HG02623 (cell line): ENCODE measurements at regions not wholly inside any gene's neighbourhood (a gene's known extent, or its start where the extent isn't known, plus 50 kb on each side); places are given as distances from the start of the nearest gene placed in this dataset.

Experiments
- ATAC-seq: cut with Tn5 transposase; IDR thresholded peaks from one replicate; pipeline ENCODE4 v1.9.1; 2021; ENCODE audit warnings: moderate library complexity; ENCODE audit not compliant: unreplicated experiment

DNA sequence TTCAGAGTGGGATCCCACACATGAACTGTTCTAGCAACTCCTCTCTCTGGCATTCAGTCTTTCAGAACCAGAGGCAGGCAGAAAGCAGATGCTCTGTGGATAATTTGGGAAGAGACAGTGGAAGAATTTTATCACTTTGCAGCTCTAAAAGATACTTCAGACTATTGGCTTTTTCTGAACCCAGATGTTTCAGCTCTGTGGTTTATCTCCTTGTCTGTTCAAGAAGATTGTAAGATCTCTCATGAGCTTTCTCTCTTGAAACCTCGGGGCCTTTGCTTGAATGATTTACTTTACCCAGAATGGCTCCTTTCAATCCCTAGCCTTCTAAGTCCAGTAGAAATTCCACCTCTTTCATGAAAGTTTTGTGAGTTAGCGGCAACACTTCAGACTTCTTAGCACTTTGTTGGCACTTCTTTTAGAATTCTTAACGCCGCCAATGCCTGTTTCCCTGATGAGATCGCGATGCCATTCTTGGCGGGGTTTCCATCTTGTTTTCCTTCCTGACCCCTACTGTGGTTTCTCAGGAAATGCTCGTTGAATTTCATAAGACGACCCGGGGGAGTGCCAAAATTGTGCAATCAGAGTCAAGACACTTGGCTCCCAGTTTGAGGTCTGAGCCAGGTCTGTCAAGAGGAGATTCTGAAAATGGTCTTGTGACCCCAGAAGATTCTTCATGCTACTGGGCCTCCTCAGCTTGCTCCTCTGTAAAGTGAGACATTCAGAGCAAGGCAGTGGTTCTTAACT is 107.0 kb upstream of the PRICKLE1 start:
- ATAC-seq = no peak

DNA sequence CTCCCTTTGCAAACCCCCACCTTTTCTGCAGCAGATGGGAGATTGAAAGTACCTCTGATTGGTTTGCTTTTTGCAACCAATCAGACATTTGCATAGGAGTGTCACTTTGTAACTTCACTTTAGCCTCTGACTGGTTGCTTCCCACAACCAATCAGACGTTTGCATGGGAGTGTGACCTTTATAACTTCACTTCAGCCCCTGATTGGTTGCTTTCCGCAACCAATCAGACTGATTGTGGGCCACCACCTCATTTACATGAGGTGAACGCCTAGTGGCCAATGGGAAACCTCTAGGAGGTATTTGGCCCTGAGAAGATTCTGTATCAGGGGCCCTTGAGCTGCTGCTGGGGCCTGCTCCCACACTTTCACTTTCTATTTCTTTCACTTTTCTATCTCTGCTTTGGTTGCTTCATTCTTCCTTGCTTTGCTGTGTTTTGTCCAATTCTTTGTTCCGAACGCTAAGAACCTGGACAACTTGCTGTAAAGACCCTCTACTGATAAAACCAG is 106.0 kb upstream of the PRICKLE1 start:
- ATAC-seq = no peak

DNA sequence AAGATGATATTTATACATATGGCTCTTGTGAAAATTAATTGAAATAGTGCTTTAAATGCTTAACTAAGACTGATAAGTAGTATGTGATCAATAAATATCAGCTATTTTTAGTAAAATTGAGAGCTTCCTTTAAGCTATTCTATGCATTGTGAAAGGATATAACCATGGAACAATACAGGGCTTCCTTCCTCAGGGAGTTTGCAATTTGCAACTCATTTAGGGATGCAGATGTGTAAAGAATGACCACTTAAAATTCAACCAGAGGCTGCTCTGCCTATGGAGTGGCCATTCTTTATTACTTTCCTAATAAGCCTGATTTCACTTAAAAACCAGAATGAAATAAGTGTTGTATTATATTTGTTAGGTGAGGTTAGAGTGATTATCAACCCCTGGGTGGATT is 103.2 kb upstream of the PRICKLE1 start:
- ATAC-seq = no peak

DNA sequence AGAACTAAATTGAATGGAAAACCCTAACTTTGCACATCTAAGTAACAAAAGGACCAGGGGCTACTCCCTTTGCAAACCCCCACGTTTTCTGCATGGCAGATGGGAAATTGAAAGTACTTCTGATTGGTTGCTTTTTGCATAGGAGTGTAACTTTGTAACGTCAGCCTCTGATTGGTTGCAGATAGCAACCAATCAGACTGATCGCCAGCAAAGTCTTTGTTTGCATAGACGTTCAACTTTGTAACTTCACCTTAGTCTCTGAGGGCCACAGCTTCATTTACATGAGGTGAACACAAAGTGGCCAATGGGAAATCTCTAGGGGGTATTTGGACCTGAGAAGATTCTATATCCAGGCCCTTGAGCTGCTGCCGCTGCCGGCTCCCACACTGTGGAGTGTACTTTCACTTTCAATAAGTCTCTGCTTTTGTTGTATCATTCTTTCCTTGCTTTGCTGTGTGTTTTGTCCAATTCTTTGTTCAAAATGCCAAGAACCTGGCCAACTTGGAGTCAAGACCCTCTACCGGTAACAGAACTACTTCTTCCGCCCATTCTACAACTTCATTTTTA is 102.5 kb upstream of the PRICKLE1 start:
- ATAC-seq = no peak

DNA sequence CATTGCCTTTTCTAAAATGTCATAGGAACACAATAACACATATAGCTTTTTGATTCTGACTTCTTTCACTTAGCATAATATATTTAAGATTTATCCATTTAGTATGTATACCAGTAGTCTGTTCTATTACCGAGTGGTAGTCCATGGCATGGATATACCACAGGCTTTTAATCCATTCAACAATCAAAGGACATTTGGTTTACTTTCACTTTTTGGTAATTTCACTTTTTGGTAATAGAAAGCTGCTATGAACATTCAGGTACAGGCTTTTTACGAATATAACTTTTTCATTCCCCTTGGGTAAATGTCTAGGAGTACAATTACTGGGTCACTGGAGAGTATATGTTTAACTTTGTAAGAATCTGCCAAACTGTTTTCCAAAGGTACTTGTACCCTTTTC is 100.7 kb upstream of the PRICKLE1 start:
- ATAC-seq = no peak

DNA sequence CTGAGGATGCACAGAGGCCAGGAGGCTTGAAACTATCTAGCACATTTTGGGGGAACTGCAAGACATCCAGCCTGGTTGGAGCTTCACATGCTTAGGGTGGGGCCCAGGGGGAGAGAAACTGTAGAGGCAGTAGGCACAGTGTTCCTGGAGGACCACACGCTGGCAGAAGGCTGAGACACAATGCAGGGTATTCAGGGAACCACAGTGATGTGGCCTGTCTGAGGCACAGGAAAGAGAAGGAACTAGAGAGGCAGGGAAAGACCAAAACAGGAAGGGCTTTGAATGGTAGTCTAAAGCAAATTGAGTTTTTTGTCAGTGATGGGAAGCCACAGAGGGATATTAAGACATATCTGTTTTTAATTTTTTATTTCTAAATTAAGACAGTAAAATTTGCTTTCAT is 100.2 kb upstream of the PRICKLE1 start:
- no peak for ATAC-seq

DNA sequence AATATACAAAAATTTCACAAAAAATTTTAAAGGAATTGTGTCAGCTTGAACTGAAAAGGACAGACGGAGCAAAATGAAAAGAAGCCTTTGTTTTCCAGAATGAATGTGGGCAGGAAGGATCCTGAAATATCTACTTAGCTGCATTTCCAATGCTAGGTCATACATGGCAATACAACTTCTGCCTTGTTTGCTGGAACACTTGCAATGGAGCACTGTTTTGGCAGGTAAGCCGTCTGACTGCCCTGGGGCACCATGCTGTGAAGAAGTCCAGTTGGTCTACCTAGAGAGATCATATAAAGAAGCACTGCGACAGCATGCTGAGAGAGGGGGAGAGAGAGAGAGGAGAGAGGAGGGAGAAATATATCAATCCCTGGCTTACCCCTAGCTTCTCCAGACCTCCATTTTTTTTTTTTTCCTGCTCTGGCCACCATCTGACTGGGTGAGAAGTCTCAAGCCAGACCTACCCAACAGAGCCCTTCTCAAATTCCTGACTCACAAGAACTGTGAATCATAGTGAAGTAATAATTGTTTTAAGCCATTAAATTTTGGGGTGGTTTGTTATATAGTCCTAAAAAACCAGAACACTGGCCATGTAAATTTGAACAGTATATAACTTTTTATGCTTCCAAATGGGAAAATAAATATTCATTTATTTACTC is 97.1 kb upstream of the PRICKLE1 start:
- no peak for ATAC-seq

DNA sequence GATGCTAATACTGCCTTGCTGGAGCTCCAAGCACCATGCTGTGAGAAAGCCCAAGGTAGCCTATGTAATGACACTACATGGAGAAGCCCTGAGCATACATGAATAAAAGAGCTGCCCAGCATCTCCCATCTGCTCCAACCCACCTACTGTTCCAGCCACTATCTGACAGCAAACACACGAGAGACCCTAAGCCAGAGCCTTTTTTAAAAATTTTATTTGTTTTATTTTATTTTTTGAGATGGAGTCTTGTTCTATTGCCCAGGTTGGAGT is 95.2 kb upstream of the PRICKLE1 start:
- no peak for ATAC-seq

DNA sequence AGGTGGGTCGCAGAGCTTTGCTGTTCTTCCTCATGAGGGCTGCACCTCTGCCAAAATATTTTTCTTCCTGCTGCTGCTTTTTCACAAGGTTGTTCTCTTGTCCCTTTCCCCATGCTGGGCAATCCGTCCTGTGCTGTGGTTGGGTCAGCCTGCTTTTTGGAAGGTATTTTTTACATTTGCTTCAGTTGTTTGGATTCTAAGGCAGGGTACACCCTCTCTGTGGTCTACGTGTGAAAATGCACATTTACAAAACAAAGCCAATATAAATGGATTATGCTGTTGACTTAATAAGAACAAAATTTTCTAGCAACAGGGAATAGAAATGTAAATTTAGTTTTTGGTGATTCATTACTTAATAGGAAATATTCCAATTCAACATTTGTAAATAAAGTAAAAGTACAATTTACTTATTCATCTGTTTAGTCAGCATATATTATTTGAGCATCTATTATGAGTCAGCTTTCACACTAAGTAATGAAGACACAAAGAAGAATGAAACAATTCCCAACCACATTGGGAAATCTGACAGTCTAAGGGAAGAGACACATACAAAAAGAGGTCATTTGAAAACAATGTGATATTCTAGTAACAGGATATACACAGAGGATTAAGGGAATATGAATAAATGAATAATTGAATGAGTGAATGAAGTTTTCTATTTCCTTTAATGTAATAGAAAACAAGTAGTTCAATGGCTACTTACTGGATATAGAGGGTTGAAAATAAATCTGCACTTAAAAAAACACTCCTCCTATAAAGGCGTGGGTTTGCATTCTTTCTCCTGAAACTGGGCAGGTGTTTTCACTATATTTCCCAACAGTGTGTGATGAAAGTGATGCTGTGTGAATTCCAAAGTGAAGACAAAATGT is 94.6 kb upstream of the PRICKLE1 start:
- no peak for ATAC-seq

DNA sequence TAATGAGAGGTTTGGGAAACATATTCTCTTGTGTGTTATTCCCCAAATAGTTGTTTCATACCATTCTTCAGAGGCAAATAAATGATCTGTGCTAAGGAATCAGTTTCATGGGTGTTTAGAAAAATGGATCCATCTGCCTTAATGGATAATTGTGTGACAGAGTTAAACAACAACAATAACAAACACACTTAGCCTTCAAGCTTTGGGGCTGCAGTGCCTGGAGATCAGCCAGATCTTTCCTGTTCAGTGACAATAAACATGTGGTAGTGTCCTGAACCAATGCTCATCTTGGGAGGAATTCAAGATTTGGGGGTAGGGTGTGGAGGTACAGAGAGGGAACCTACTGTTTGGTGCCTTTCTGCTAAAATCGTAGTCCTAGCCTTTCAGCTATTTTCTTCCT is 93.7 kb upstream of the PRICKLE1 start:
- ATAC-seq = no peak

DNA sequence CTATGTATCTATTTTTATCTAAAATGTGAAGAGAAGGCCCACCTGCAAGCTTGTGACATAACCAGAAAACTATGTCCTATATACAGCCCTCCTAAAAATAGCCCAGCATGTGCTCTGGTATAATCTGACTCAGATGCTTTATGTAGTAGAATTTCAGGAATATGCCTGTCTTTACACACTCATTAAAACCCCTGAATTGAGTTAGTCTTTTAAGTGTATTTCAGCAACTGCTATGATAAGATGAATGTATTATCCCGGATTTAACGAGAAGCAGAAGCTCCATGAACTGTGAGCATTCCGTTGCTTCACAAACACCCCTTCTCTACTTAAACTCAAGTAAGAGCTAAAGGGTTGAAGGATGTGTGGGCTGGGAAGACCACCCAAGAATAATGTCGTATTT is 89.9 kb upstream of the PRICKLE1 start:
- ATAC-seq = no peak

DNA sequence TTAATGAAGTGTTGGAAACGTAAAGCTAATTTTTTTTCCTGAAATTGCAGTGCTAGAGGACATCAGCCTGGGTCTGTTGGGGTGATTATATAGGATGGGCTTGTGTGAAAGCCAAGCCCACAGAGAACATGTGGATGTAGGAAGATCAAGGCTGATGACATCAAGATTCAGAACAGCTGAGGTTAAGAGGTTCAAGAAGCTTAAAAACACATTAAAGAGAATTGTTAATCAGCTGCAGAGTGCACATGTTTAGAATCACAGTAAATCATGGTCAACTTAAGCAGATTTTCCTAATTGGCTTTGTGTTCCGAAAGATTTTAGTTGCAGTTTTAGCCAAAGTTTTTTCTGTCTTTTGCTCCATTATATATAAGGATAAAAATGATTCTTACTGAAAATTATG is 87.9 kb upstream of the PRICKLE1 start:
- no peak for ATAC-seq

DNA sequence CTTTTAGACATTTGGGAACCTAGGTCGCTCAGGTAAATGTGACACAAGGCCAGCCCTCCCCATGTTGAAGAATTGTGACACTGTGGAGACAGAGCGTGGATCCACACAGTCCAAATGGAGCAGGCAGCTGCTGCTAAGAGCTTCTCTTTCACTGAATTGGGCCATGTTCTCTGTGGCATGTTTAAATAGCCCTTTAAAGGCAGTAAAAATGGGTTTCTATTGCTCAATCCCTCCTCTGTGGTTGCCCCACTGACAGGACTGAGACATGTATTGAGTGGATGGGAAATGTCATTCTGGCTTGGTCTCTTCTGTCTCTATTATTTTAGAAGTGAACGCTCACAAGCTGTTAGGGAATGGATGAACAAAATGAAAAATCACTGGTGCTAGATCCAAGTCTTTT is 84.0 kb upstream of the PRICKLE1 start:
- no peak for ATAC-seq

DNA sequence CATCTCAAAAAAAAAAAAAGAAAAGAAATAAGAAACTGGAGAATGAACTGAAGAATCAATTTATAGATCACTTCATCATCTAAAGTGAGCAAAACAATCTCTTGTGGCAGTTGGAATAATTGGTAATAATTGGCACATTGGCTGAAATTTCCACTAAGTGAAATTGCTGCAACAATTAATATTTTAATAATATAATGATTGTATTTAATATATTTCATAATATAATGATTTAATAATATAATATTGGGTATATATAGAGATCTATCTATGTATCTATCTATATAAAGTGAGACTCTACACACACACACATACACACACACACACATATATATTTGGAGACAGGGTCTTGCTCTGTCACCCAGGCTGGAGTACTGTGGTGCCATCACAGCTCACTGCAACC is 81.2 kb upstream of the PRICKLE1 start:
- ATAC-seq = no peak

DNA sequence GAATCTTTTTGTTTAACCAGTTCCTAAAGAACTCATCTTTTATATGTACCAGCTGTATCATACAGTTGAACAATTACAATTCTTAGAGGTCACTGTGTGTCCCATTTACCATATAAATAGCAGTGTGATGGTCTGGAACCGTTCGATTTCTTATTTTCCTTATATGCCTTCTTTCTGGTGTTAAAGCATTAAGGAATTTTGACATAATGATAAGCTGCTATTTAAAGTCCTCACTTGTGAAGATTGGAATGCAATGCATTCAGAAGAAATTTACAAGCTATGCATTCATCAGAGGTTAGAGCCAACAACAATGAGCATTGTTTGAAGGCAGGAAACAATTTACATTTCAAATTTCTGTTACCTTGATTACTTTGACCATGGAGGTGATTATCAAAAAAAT is 80.0 kb upstream of the PRICKLE1 start:
- no peak for ATAC-seq

DNA sequence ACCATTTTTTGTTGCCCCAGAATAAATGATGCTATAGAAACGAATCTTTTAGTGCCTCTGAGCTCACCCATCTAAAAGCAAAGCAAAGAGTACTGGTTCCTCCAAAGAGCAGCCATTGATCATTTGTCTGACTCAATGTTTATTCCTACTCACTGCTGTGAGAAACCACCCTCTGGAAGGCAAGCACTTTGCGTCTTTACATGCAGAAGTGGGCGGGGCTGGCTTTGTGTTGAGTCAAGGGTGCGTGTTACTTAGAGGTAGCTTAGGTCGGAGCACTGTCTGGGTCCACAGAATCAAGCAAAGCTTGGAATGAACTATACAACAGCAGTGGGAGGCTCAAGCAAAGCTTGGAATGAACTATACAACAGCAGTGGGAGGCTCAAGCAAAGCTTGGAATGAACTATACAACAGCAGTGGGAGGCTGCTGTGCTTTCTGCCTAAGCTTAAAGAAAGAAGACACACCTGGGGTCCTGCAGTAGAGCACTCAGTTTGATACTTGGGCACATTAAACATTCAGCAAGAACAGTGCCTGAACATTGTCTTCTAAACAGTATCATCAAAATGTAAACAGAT is 77.2 kb upstream of the PRICKLE1 start:
- ATAC-seq = no peak

DNA sequence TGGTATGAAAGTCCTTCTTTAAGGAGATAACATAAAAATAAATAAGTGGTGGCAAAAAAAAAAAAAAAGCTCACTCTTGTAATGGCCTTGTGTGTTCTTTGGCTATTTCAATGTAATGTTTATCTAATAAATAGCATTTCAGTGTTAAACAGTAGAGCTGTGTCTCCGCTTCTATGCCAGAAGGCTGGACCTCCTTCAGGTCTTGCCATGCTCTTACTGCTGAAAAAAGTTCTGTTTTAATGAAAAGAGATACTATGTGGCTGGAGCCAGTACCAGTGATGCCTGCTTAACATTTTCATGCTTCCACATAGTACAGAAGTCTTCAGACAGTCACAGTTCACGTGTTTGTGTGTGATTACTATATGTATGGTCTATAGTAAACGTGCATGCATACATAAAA is 74.1 kb upstream of the PRICKLE1 start:
- ATAC-seq = no peak

DNA sequence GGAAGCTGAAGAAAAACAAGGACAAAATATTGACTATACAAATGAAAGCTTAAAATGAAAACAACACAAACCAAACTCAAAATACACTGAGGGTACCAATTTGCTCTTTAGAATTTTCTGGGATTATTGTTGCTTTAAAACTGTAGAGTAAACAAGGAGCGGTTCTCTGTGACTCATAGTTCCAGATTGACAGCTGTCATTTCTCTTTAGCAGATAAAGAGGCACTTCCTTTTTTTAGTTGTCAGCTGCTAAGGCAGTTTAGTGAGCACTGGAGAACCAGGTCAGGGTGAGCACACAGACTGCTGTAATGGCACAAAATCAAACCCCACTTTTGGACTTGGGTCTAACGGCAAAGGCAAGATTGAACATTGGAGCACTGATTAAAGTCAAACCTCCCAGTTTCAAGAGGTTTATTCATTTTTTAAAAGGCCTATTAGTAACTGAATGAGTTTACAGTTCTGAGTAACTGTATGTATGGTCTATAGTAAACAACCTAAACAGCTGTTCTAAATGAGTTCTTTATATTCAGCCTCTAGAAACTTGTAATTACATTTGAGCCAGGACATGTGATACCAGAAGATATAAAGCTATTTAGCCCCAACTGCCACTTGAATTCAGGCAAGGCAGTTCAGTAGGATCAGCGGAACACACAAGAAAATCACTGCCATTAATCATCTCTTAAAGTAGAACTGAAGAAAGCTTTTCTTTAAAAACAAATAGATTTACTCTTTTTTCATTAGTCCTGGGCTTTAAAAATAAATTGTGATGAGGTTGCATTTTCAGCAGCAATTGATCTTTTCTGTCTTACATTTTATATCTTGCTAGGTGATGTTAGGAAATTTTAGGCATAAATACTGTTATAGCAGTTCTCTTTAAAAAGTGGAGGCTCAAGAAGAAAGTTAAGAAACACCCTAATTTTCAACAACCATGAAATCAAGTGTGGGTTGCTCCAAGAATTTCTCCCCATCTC is 71.7 kb upstream of the PRICKLE1 start:
- no peak for ATAC-seq

DNA sequence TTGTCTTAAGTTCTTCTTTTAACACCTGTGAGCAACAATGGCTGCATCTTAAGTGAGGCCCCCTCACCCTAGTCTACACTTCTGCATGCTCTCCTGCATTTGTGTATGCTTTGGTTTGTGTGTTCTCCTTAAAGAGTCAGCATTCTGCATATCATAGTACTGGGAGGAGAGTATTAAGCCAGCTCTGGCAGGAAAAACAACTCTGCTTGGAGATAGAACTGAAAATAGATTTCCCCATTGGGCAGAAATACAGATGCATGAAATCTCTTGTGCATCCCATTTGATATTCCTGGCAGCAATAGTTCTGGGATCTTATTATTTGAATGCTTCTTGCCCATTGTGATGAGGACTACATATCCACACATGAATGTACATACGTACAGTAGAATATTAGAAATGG is 70.6 kb upstream of the PRICKLE1 start:
- no peak for ATAC-seq

DNA sequence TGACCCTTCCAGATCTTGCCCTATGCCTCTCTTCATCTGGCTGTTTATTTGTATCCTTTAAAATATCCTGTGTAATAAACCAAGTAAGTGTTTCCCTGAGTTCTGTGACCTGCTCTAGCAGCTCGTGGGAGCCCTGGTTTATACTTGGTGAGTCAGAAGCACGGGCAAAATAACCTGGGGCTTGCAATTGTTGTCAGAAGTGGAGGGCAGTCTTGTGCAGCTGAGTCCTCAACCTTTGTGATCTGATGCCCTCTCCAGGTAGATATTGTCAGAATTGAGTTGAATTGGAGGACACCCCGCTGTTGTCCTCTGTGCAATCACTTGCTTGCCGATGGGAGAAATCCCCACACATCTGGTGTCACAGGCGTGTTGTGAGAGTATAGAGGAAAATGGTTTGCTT is 62.5 kb upstream of the PRICKLE1 start:
- no peak for ATAC-seq
